ENCODE measurements at regions not wholly inside any gene's neighbourhood (a gene's known extent, or its start where the extent isn't known, plus 50 kb on each side); places are given as distances from the start of the nearest gene placed in this dataset.

- POLR2A ChIA-PET (ENCODE audit: partially characterized antibody): no interaction called here
- Histone ChIP-seq H4K20me1 (replicated peaks in 1 of 2; ENCODE audit: control insufficient read depth in 1 of 2, insufficient read depth in 2 of 2, low read length in 2 of 2) (no peaks in the 10 kb centered on the region), H4K91ac (replicated peaks; ENCODE audit: insufficient read length, low read length) (no peak overlapping the region), H3K9ac (replicated peaks in 1 of 4; ENCODE audit: extremely low read depth in 1 of 4, low read depth in 3 of 4, low read length in 3 of 4) (no peak overlapping the region), H2BK120ac (replicated peaks; ENCODE audit: low read depth, low read length) (no peak overlapping the region), H3K27ac (ENCODE audit: low read depth, low read length) (no peak overlapping the region), H3K4me1 (replicated peaks in 1 of 4; ENCODE audit: control insufficient read depth in 3 of 4, insufficient read depth in 4 of 4, low read length in 3 of 4) (no peaks in the 10 kb centered on the region), H3K4me3 (ENCODE audit: extremely low read depth in 1 of 4, insufficient read depth in 2 of 4, low read depth in 3 of 4, low read length in 4 of 4) (no peak overlapping the region), H4K5ac (ENCODE audit: insufficient read length, low read depth, low read length) (no peak overlapping the region), H3K23me2 (ENCODE audit: low read depth, low read length) (no peaks in the 10 kb centered on the region), H3K14ac (ENCODE audit: insufficient read length) (no peak overlapping the region), H2AFZ (ENCODE audit: low read length) (no peak overlapping the region), H3K79me2 (ENCODE audit: control insufficient read depth in 1 of 2, insufficient read depth in 2 of 2, low read length in 2 of 2) (no peaks in the 10 kb centered on the region), H3K27me3 (replicated peaks in 1 of 4; ENCODE audit: control insufficient read depth in 3 of 4, extremely low read depth in 1 of 4, insufficient read depth in 3 of 4, low read length in 3 of 4) (peaks cover 0 to 1% (median 0%) of the 10 kb centered on the region in 4 experiments; a peak in 1 of 7 replicates), H3K4ac (replicated peaks; ENCODE audit: insufficient read length, low read depth, low read length) (no peak overlapping the region), H2BK20ac (ENCODE audit: low read length) (no peak overlapping the region), H4K8ac (ENCODE audit: extremely low read depth, insufficient read depth, low read length) (no peak overlapping the region), H2BK5ac (ENCODE audit: low read depth, low read length) (no peak overlapping the region), H3K23ac (ENCODE audit: insufficient read length) (no peak overlapping the region), H3K79me1 (ENCODE audit: low read depth, low read length) (no peaks in the 10 kb centered on the region), H3K4me2 (ENCODE audit: insufficient read depth in 1 of 2, low read depth in 2 of 2, low read length in 2 of 2) (no peak overlapping the region), H2BK15ac (ENCODE audit: low read length) (no peak overlapping the region), H3K9me3 (ENCODE audit: insufficient read depth in 2 of 2, low read depth in 1 of 2, low read length in 1 of 2) (no peaks in the 10 kb centered on the region), H2AK5ac (ENCODE audit: low read depth, low read length) (no peak overlapping the region), H3K18ac (ENCODE audit: extremely low read depth, low read length) (no peak overlapping the region), H2BK12ac (ENCODE audit: low read depth, low read length) (no peak overlapping the region), H3K56ac (replicated peaks; ENCODE audit: insufficient read length, low read depth, low read length) (no peak overlapping the region), H3K36me3 (ENCODE audit: control insufficient read depth in 2 of 4, insufficient read depth in 4 of 4, low read length in 3 of 4) (no peaks in the 10 kb centered on the region)
- CTCF ChIA-PET (ENCODE audit: partially characterized antibody): no interaction called here
- TF ChIP-seq EGR1 (IDR thresholded peaks at IDR 0.05; ENCODE audit: borderline replicate concordance, low read depth, low read length) (no peak), TCF12 (IDR thresholded peaks at IDR 0.05; ENCODE audit: low read depth, low read length) (no peak)
- WGBS, 2 experiments (ENCODE audit: extremely low coverage in 1 of 2, insufficient coverage in 1 of 2, insufficient read length in 1 of 2, insufficient replicate concordance in 2 of 2, low coverage in 1 of 2, low lambda C conversion rate in 2 of 2, missing lambda C conversion rate in 1 of 2): 92% methylated on average over 3 of the region's 3 CpGs; no CpG with 5 or more reads in 1 of the 2 experiments
- FAIRE-seq (no peak), DNase-seq (ENCODE audit: low read depth in 1 of 2, low spot score in 2 of 2) (no peak)
Observed at GRCh38 chr18:51734576-51734975, 537.1 kb upstream of the MEX3C start.
